Loucy (cell line): ENCODE measurements at regions not wholly inside any gene's neighbourhood (a gene's known extent, or its start where the extent isn't known, plus 50 kb on each side); places are given as distances from the start of the nearest gene placed in this dataset.

Source experiments
- CTCF ChIP-seq: fragments of 200-600 bp; sonication (generic); conservative IDR thresholded peaks from 2 replicates; pipeline ENCODE4 v1.5.1; 2014; ENCODE audit warnings: mild to moderate bottlenecking, antibody characterized with exemption, low read length
- EZH2phosphoT487 ChIP-seq: fragments of 200-600 bp; IDR thresholded peaks from 2 replicates; pipeline ENCODE4 v1.6.1; 2018; ENCODE audit warnings: antibody characterized with exemption, mild to moderate bottlenecking, moderate library complexity, borderline replicate concordance

DNA sequence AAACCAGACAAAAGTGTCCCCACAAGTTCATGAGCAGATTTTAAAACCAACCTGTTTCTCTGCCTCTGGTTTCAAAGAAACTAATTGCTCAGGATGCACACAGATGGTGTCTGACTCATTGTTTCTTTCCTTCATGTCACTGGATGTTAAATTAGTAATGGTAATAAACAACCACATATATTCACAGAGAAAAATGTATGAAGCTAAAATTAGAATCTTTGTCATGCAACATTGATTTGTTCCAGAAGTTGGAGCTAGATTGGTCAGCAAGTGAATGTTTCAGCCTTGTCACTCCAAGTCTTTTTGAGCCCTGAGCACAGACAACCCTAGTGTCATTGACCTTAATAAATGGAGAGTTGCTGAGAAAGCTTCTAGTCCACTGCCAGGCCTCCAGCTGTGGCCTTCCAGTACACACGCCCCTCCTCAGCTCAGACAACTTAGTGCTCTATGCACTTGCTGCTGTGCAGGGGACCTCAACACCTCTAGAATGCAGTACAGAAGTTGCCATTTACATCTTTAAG, 175.9 kb downstream of the CCDC71L start:
- TF ChIP-seq CTCF (no peak), EZH2phosphoT487 (no peak)
